NCI-H524 treated with DMSO at 0.1 percent for 48 hours (cell line): ENCODE measurements at regions not wholly inside any gene's neighbourhood (a gene's known extent, or its start where the extent isn't known, plus 50 kb on each side); places are given as distances from the start of the nearest gene placed in this dataset.

ENCODE experiments used
- DNase-seq: peaks from one replicate; lab custom pipeline; 2025; lab: John Stamatoyannopoulos, UW

- DNase-seq = no peak
These were observed 510.1 kb upstream of the LARGE1 start for GRCh38 chr22:34430386-34430785.

GRCh38 chr22:34434371-34434770, 514.1 kb upstream of the LARGE1 start:
- no peak for DNase-seq

GRCh38 chr22:34437140-34437539, 516.9 kb upstream of the LARGE1 start:
- no peak for DNase-seq

GRCh38 chr22:34454598-34454997, 534.3 kb upstream of the LARGE1 start:
- peak; percentile 25 for DNase-seq

- DNase-seq = no peak
These were observed 542.5 kb upstream of the LARGE1 start for GRCh38 chr22:34462795-34463194.

- no peak for DNase-seq
These were observed 555.6 kb upstream of the LARGE1 start for GRCh38 chr22:34475886-34476285.

GRCh38 chr22:34476762-34477161, 556.5 kb upstream of the LARGE1 start:
- DNase-seq = no peak

GRCh38 chr22:34481090-34481489, 560.8 kb upstream of the LARGE1 start:
- DNase-seq = no peak

- DNase-seq = no peak
These were observed 566.1 kb upstream of the LARGE1 start for GRCh38 chr22:34486381-34486780.

- no peak for DNase-seq
These were observed 569.6 kb upstream of the LARGE1 start for GRCh38 chr22:34489861-34490260.

GRCh38 chr22:34490886-34491285, 570.6 kb upstream of the LARGE1 start:
- DNase-seq = no peak

GRCh38 chr22:34493486-34493885, 572.5 kb upstream of the ISX start:
- no peak for DNase-seq

GRCh38 chr22:34501366-34501965, 564.5 kb upstream of the ISX start:
- no peak for DNase-seq

GRCh38 chr22:34502821-34503220, 563.1 kb upstream of the ISX start:
- no peak for DNase-seq

GRCh38 chr22:34508797-34509196, 557.2 kb upstream of the ISX start:
- no peak for DNase-seq

- DNase-seq = no peak
These were observed 539.3 kb upstream of the ISX start for GRCh38 chr22:34526681-34527080.

- no peak for DNase-seq
These were observed 531.9 kb upstream of the ISX start for GRCh38 chr22:34534101-34534500.

- DNase-seq = no peak
These were observed 498.6 kb upstream of the ISX start for GRCh38 chr22:34567367-34567766.

GRCh38 chr22:34570408-34570807, 495.6 kb upstream of the ISX start:
- DNase-seq = no peak

- DNase-seq = no peak
These were observed 486.4 kb upstream of the ISX start for GRCh38 chr22:34579519-34579918.

GRCh38 chr22:34587357-34588356, 478.3 kb upstream of the ISX start:
- DNase-seq = no peak

- DNase-seq = no peak
These were observed 476.9 kb upstream of the ISX start for GRCh38 chr22:34588871-34589545.
